HG02798 (cell line): ENCODE measurements at regions not wholly inside any gene's neighbourhood (a gene's known extent, or its start where the extent isn't known, plus 50 kb on each side); places are given as distances from the start of the nearest gene placed in this dataset.

Experiments
- ATAC-seq: cut with Tn5 transposase; IDR thresholded peaks from one replicate; pipeline ENCODE4 v1.9.1; 2021; ENCODE audit warnings: mild to moderate bottlenecking; ENCODE audit not compliant: unreplicated experiment, poor library complexity

DNA sequence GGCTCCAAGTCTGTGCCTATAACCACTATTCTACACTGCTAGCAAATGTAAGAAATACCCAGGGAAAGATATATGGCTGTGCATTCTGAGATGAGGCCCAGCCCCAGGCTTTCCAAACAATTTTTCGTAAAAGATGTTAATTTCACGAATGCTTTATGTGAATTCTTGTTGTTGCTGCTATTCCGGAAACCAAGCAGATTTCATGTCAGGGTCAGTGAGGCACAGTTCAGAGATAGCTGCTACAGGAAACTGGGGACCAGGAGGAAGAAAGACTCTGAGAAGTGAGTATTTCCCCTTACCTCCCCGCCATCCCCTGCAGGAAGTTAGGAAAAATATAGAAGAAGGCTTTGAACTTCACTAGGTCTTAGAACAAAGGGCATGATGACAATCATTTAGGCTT lies 84.7 kb upstream of the TP53I11 start:
- ATAC-seq, result no peak

DNA sequence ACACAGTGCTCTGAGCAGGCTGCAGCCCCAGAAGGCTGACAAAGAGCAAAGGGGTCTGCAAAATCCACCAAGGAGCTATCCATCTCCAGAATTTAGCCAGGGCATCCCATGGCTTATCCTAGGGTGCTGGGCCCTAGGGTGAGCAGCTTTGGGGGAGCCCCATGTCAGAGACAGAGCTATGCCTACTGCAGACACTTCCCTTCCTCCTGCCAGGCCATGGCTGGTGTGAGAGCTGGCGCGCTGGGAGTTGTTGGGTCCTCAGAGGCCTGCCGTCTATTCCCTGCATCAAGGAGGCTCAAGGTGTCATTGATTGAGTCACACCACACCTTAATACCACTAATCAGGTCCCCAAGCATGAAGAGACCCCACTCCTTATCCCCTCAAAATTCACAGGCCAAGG lies 85.3 kb upstream of the TP53I11 start:
- ATAC-seq, result no peak

DNA sequence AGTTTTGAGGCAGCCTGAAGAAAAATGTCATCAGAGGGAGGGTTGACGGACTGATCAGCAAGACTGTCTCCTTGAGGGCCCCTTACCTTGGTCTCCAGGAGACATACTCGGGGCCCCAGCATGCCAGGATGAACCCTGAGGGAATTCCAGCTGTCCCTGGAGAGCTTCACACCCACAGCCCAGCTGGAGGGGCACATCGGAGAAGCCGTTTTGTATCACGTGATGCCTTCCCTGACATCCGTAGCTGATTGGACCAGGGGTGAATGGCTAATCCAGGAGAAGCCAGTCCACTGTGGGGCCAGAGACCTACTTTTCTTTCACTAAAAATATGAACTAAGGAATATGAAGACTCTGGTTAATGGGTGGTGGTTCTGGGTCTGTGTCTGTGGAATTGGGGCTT lies 86.0 kb upstream of the TP53I11 start:
- ATAC-seq, result no peak

DNA sequence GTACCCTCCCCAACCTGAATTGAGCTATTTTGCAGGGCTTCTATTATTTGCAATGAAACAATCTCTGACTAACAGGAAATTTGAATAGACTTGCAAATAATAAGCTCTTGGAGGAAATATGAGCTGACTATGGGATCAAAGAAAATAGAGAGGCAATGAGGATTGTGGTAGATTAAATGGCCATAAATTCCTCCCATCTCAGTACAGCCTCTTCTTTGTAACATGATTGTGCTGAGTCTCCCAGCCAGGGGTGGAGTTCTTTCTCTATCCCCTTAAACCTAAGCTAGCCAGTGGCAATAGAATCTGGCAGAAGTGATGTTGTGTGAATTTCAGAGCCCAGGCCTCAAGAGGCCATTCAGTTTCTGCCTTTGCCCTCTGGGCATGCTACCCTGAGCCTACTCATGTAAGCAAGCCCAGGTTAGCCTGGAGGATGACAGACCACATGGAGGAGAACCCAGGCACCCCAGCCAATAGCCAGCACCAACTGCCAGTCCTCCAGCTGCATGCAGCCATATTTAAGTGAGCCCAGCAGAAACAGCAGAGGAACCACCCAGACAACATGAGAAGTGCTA lies 86.8 kb upstream of the TP53I11 start:
- no peak for ATAC-seq

DNA sequence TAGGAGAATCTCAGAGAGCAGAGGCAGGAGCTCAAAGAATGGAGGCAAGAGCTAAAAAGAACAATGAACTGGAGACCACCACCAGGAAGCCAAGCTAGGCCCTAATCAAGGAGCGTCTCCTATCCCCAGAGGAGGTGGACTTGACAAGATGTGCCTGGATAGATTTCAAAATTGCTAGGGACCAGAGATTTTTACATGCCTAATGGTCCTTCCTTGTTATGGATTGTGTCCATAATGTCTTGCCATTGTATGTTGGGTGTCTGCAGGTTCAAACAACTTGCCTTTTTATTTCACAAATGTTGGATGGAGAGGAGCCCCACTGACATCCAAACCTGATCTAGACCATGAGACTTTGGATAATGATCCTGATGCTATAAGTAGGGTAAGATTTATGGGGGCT lies 88.2 kb upstream of the TP53I11 start:
- ATAC-seq, result no peak

DNA sequence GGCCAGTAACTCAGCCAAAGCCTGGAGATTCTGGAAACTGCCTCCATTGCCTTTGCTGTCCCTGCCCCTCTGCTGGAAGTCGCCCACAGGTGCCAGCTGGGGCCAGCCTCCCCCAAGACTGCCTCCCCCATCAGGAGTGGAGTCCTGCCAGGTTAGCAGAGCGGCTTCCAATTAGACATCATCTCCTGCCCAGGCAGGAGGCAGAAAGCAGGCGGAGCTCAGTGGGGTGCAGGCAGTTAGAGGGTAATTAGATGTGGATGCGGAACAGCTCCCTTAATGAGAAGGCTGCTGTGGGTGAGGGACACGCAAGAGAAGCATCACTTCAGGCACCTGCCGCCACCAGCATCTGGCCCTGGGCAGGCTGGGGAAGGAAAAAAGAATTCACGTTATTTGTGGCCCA lies 90.9 kb upstream of the TP53I11 start:
- ATAC-seq, result no peak

DNA sequence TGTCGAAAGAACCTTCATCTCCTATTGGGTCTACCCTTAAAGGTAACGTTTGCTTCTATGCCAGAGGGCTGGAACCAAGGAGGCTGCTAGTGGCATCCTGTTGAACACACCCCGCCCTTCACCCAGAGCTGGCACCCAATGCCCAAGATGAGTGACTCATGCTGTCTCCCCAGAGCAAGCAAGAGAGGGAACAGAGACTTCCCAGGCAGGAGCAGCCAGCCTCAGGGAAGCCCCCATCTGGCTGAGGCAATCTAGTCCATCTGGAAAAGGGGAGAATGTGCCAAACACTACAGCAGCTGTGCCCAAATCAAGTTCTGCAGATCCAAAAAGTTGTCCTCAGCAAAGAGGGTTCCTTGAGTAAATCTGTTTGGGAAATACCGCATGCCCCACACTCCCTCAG lies 91.9 kb upstream of the TP53I11 start:
- ATAC-seq, result no peak

DNA sequence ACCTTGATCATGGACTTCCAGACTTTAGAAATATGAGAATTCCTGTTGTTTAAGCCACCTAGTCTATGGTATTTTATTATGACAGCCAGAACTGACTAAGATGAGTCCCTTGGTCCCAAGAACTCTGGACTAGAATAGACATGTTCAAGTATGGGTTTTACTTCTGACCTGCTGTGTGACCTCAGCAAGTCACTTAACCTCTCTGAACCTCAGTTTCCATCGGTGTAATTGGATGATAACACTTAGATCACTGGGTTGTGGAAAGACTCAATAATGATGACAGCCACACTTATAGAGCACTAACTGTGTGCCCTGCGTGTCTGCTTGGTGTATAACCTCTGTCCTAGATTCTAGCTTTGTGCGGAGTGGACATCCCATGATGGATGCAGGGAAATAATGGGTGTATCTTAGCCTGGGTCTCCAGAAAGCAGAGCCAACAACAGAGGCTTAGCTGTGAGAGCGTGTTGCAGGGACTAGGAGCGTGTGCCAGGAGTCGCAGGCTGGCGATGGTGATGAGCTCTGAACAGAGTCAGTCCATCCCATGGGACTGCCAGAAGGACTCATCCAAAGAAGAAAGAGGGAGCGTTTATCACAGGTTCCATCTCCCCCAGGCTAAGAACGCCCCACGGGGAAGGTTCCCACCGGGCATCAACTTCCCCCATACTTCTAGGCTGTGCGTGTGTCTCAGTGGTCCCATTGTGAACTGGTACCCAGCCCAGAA lies 93.2 kb upstream of the TP53I11 start:
- no peak for ATAC-seq

DNA sequence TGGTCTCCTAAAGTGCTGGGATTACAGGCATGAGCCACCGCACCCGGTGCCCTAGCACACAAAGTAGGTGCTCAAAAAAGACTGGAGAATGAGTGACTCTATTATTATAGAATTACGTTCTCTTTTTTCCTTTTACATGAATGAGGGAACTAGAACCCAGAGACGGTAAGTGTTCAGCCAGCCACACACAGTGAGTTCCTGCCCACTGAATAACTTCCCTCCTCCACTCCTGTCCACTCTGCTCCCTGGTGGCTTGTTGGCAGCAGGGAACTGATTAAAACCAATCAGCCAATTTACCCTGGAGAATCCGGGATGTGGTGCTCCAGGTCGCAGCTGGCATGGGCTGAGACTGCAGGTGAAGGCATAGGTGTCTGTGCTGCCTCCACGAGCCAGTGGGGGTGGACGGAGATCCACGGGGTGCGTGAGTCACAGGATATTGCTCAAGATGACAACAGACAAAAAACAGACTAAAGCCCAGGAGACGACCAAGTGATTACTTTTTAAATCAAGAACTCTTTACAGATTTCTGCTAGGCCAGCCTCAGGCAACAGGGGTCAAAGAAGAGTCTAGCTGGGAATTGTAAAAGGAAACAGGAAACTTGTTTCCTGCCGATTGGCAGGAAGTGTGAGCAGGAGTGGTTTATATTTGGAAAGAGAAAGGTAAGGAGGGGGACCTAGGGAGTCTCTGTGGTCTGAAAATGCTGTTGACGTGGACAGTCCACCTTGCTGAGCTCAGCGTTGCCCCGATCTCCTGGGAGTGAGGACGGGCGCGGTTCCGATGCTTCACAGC lies 95.2 kb upstream of the TP53I11 start:
- ATAC-seq, result no peak

DNA sequence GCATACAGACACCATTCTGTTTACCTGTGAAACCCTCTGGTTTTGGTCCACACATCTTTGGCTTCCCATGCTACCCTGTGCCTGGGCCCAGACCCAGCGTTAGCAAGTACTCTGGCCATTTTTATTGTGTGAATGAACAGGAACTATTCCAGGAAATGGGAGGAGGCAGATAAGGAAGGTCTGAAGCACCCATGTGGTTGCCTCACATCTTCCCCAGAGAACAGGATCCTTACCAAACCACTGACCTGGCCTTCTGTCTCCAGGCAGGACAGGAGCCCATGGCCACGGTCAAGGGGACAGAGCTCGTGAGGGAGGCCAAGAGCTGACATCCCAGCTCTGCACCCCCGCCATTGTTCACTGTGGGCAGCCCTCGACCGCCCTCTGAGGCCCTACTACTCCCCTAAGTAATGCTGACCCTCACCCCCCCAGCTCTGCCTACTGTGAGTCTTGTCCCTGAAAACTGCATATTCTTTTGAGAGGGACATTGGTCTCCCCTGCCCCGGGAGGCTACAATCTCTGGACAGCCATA lies 97.7 kb upstream of the TP53I11 start:
- no peak for ATAC-seq

DNA sequence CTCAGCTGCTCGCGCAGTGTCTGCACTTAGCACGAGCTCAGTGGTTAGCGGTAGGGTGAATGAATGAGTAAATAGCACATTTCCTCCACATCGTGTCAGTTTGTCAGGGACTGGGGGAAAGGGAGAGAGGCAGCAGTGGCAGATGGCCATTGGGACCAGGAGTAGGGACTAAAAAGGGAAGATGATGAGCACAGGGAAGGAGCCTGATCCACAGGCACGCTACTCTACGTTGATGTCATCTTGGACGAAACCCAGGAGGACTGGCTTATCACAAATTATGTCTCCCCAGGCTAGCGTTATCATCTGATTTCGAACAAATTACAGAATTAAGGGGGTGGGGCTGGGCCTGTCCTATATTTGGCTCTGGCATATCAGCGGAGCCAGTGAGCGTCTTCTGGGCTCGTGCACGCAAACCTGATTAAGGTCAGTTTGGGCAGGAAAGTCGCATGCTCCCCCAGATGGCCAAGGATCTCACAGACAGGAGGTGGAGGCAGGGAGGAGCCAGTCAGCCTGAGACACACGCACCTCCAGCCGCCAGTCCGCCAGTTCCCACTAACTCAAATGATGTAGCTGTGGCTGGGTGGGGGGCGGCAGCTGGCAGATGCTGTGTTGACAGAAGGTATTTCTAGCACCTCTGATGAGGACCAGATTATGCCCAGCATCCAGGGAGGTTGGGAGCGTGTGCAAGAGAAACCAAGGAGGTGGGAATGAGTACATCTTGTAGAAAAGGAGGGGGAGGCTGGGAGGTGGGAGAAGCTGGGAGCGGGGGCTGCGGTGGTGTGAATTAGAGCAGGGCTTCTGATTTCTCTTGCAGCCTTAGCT lies 97.4 kb upstream of the PRDM11 start:
- ATAC-seq, result no peak

DNA sequence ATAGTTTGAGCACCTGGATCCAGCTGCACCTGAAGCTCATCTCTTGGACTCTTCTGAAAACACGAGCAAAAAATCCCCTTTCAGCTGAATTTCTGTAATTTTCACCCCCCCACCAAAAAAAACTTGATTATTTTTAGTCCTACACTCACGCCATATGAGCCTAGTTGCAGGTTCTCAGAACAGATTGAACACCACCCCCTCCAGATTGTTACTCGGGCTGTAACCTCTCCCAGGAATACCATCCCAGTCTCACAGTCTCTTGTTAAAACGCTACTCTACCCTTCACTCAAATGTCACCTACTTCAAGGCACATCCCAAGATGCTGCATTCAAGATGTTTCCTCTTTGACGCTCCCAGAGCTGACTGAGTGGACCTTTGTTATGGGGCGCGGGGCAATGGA lies 96.3 kb upstream of the PRDM11 start:
- no peak for ATAC-seq

DNA sequence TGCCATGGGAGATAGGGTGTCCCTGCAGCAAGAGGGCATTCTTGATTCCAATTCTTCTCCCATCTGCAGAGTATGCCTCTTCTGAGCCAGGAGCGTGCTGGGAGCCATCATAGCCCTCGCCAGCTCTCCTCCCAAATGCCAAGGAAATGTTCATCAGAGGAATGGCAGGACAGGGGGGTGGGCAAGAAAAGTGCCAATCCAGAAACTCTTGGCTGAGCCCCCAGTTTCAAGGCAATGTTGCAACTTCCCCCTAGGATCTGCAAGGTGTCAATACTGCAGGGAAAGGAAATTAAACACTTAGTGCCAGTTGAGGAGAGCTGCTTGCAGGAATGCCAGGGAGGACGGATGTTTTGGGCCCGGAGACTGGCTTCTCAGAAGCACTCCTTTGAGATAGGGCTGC lies 94.8 kb upstream of the PRDM11 start:
- ATAC-seq, result no peak

DNA sequence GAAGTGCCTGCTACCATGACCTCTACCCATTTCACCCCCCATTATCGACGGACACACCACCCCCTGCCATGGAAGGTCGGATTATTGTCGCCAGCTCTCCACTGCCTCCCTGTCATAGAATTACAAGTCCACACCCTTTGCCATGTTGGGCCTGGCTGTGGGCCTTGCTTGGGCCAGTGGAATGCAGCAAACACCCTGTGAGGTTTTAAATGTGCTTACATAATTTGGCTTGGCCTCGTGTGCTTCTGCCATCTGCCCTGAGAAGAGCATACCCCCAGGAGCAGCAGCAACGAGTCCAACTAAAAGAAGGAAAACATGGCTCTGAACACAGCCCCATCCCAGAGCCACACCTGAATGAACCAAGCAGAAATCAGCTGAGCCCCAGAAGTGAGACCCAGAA lies 94.1 kb upstream of the PRDM11 start:
- ATAC-seq, result no peak

DNA sequence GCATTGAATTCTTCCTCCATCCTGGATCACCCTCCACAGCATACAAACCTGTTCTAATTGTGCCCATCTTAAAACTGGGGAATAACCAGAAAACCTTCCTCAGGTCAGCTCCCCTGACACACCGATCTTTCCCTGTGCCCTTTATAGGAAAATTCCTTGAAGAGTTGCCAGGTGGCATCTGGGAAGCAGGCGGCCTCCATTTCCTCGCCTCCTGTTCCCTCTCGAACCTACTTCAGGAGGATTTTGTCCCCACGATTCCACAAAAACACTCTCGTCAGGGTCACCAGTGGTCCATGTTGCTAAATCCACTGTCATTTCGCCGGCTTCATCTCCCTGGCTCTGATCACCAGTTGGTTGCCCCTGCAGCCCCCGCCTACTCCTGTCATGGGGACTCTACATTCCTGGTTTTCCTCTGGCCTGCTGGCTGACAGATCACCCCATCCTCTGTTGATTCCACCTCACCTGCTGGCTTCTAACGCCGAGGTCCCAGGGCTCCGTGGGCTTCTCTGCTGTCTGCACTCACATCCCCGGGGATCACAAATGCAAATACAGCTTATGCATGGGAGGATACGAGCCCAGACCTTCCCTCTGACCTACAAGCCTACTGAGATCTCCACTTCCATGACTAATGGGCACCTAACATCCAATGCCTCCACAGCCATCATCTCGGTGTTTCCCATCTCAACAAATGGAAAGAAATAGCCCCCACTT lies 92.5 kb upstream of the PRDM11 start:
- ATAC-seq, result no peak

DNA sequence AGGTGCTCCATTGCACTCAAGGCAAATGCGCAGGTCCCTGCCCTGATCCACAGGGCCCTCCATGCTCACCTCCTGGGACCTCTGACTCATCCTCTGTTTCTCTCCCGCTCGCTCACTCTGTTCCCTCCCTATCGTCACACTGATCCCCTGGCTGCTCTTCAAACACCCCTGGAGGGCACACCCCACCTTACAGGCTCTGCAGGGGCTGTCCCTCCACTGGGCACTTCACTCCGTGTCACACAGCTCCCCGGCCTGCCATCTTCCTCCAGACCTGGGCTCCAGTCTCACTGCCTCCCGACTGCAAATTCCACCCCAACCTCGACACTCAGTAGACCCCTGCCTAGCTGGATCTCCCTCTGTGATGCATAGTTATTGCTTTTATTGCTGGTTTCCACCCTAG lies 91.5 kb upstream of the PRDM11 start:
- ATAC-seq, result no peak

DNA sequence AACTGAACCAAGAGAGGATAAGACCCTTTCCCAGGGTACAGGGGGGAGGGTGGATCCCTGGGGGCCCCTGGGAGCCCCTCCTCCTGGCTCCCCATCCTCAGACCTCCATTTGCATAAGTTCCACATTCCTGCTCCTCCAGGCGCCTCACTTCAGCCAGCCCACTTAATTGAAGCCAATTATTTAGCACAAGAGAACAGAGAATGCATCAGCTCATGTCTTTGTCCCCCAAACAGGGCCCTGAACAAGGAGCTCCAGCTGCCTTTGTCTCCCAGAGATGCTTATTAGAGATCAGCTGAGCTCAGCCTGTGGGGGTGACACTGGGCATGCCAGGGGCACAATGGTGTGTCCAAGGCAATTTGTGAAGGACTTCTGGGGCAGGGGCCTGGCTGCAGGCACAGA lies 89.9 kb upstream of the PRDM11 start:
- no peak for ATAC-seq

DNA sequence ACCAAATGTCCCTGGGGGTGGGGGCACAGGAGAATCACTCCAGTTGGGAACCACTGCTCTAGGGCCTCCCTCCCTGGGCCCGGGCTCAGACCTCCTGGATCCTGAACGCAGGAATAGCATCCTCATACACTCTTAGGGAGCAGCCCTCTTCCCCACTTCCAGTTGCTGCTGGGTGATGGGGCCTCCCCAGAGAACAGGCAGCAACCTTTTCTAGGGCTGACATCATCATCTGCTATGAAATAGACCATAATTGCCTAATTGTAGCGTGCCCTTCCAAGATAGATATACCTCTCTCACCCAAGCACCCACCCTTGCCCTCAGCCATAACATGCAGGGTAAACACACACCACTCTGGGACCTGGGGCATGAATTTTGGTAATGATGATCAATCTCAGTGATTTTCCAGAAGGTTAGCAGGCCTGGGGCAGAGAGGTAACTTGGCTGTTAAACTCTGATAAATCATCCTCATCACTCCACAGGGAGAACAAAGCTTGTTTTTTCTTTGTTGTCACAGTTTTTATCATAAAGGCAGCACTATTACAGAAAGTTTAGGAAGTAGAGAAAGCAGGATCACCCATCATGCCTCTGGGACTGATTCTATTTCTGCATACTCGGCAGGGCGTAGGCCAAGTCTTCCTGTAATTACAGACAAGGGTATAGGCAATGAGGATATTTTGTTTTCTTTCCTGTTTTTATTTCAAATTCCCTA lies 88.3 kb upstream of the PRDM11 start:
- no peak for ATAC-seq

DNA sequence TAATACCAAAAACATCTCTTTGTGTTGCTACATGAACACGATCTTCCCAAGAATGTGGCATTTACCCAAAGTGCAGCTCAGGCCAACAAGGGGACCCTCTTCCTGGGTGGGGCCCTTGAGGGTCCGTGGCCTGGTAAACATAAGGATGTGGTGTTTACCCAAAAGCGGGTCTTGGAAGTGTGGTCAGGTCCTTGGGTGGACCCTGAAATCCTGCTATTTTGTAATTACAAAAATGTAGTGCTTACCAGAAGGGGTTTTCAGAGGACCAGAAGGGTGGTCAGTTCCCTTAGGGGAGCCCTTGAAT lies 87.8 kb upstream of the PRDM11 start:
- ATAC-seq, result no peak

DNA sequence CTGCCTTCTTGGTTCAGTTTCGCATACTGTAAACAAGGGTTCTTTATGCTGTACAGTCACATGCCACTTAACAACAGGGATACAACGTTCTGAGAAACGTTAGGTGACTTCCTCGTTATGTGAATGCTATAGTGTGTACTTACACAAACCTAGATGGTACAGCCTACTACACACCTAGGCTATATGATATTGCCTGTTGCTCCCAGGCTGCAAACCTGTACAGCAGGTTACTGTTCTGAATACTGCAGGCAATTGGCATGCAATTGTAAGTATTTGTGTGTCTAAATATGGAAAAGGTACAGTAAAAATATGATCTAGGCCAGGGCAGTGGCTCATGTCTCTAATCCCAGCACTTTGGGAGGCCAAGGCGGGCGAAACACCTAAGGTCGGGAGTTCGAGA lies 85.7 kb upstream of the PRDM11 start:
- no peak for ATAC-seq
